OCI-LY3 (cell line): ENCODE measurements at regions not wholly inside any gene's neighbourhood (a gene's known extent, or its start where the extent isn't known, plus 50 kb on each side); places are given as distances from the start of the nearest gene placed in this dataset.

Experiments used
- H2AFZ ChIP-seq: fragments of 200-600, 300-600 bp; shearing (Covaris generic); 2 replicates; pipeline ENCODE4 v1.6.0; 2014; ENCODE audit warnings: antibody characterized with exemption, low read depth, low read length
- H3K27ac ChIP-seq: fragments of 200-600, 300-600 bp; sonication (generic); 2 replicates; pipeline ENCODE4 v1.5.1; 2014; ENCODE audit warnings: mild to moderate bottlenecking, low read length, moderate library complexity, mixed read lengths
- H3K27me3 ChIP-seq: fragments of 200-600, 300-600 bp; sonication (generic); 2 replicates; pipeline ENCODE4 v1.6.1; 2014; ENCODE audit warnings: low read depth, low read length, mixed read lengths
- H3K36me3 ChIP-seq: fragments of 200-600, 300-600 bp; sonication (generic); replicated peaks from 2 replicates; pipeline ENCODE3; 2014; ENCODE audit warnings: low read depth, low read length, mixed read lengths
- H3K4me1 ChIP-seq: fragments of 300-600, 200-600 bp; sonication (generic); 2 replicates; pipeline ENCODE4 v1.6.1; 2014; ENCODE audit warnings: low read length, mixed read lengths
- H3K4me2 ChIP-seq: fragments of 200-600, 300-600 bp; sonication (generic); 2 replicates; pipeline ENCODE4 v1.6.1; 2014; ENCODE audit warnings: low read length, mixed read lengths
- H3K4me3 ChIP-seq: fragments of 300-600, 200-600 bp; sonication (generic); 2 replicates; pipeline ENCODE4 v1.5.1; 2014; ENCODE audit warnings: antibody characterized with exemption, mild to moderate bottlenecking, low read length, moderate library complexity
- H3K79me2 ChIP-seq: fragments of 300-600, 200-600 bp; shearing (Covaris generic); 2 replicates; pipeline ENCODE4 v1.6.1; 2014; ENCODE audit warnings: mild to moderate bottlenecking, low read length, mixed read lengths
- H3K9ac ChIP-seq: fragments of 300-600, 200-600 bp; shearing (Covaris generic); 2 replicates; pipeline ENCODE4 v1.6.0; 2014; ENCODE audit warnings: mild to moderate bottlenecking, low read length, moderate library complexity
- H3K9me3 ChIP-seq: fragments of 200-600, 300-600 bp; shearing (Covaris generic); 2 replicates; pipeline ENCODE4 v1.6.1; 2014; ENCODE audit warnings: low read length, mixed read lengths; ENCODE audit not compliant: insufficient read depth
- H4K20me1 ChIP-seq: fragments of 200-600, 300-600 bp; sonication (generic); 2 replicates; pipeline ENCODE4 v1.6.1; 2016; ENCODE audit warnings: low read length, mixed read lengths; ENCODE audit not compliant: insufficient read depth
- EZH2phosphoT487 ChIP-seq: fragments of 200-600 bp; shearing (Covaris generic); IDR thresholded peaks from 2 replicates; pipeline ENCODE4 v1.6.1; 2018; ENCODE audit warnings: antibody characterized with exemption, mixed run types, low read depth
- TF ChIP-seq, protein P1 (sequence below): fragments of 200-600, 300-600 bp; sonication (generic); IDR thresholded peaks from 2 replicates; pipeline ENCODE4 v1.5.1; 2014; ENCODE audit warnings: antibody characterized with exemption, low read length, low read depth

DNA sequence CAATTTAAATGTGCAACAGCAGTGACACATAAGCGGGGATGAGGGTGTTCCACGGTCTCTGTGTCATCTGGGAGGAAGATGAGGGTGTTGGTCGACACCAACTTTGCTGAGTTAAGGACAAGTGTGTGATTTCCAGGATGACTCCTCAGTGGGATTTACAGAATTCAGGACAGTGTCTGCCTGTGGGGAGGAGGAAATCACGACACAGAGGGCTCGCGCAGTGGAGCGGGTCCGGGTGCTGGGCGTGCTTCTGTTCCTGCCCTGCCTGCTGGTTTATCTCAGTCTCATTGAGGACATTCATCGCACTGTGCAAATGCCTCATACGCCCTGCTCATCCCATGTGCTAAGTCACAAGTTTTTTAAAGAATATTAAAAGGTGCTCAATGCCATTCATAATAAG is 73.7 kb upstream of the ADAMTS2 start:
- Histone ChIP-seq H3K9me3 (no peaks in the 10 kb centered on the region), H3K4me3 (no peak overlapping the region), H3K79me2 (no peaks in the 10 kb centered on the region), H3K27ac (no peak overlapping the region), H3K27me3 (no peaks in the 10 kb centered on the region), H4K20me1 (no peaks in the 10 kb centered on the region), H3K4me2 (no peak overlapping the region), H3K36me3 (no peaks in the 10 kb centered on the region), H3K9ac (no peak overlapping the region), H3K4me1 (no peaks in the 10 kb centered on the region), H2AFZ (no peak overlapping the region)
- no peak for TF ChIP-seq EZH2phosphoT487
- TF ChIP-seq, protein P1, sequence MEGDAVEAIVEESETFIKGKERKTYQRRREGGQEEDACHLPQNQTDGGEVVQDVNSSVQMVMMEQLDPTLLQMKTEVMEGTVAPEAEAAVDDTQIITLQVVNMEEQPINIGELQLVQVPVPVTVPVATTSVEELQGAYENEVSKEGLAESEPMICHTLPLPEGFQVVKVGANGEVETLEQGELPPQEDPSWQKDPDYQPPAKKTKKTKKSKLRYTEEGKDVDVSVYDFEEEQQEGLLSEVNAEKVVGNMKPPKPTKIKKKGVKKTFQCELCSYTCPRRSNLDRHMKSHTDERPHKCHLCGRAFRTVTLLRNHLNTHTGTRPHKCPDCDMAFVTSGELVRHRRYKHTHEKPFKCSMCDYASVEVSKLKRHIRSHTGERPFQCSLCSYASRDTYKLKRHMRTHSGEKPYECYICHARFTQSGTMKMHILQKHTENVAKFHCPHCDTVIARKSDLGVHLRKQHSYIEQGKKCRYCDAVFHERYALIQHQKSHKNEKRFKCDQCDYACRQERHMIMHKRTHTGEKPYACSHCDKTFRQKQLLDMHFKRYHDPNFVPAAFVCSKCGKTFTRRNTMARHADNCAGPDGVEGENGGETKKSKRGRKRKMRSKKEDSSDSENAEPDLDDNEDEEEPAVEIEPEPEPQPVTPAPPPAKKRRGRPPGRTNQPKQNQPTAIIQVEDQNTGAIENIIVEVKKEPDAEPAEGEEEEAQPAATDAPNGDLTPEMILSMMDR = no peak

DNA sequence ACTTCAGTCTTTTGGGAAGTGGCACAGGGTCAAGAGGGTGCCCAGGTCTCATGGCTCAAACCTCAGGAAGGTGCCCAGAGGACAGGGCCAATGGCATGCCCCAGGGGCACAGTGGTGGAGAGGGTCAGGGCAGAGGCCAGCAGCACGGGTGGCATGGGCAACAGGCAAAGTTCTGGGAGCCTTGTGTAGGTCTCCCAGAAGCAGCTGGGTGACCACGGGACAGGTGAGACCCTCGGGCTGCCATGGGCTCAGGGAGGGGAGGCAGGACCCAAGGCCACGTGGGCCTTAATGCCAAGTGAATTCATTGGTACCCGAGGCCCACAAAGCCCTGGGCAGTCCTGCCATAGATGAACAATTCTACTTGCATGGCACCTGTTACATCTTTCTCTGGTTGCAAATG is 72.4 kb upstream of the ADAMTS2 start:
- no peak overlapping the region for H2AFZ ChIP-seq
- H3K4me2 ChIP-seq = no peak overlapping the region
- no peaks in the 10 kb centered on the region for H3K27me3 ChIP-seq
- H3K36me3 ChIP-seq = no peaks in the 10 kb centered on the region
- TF ChIP-seq, protein P1 = no peak
- TF ChIP-seq EZH2phosphoT487 = no peak
- no peak overlapping the region for H3K9ac ChIP-seq
- H3K27ac ChIP-seq = no peak overlapping the region
- H3K4me3 ChIP-seq = no peak overlapping the region
- H4K20me1 ChIP-seq = no peaks in the 10 kb centered on the region
- no peaks in the 10 kb centered on the region for H3K4me1 ChIP-seq
- no peaks in the 10 kb centered on the region for H3K79me2 ChIP-seq
- no peaks in the 10 kb centered on the region for H3K9me3 ChIP-seq

DNA sequence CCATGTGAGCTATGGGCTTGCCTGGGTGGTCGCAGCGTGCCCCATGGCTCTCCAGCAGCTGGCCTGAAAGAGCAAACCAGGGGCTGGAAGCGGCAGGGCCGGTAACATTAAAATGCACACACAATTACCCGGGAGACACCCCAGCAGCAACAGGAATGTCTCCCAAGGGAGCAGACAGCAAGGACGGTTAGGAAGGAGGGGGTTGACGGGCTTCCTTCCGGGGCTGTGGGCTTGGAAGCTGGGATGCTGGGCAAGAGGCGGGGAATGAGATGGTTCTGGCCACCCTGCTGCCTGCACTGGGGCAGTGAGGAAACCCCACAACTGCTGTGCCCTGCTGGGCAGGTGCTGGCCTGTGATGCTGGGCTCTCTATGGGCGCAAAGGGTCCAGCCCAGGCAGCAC is 71.8 kb upstream of the ADAMTS2 start:
- H3K9ac ChIP-seq = no peak overlapping the region
- TF ChIP-seq EZH2phosphoT487 = no peak
- TF ChIP-seq, protein P1 = no peak

DNA sequence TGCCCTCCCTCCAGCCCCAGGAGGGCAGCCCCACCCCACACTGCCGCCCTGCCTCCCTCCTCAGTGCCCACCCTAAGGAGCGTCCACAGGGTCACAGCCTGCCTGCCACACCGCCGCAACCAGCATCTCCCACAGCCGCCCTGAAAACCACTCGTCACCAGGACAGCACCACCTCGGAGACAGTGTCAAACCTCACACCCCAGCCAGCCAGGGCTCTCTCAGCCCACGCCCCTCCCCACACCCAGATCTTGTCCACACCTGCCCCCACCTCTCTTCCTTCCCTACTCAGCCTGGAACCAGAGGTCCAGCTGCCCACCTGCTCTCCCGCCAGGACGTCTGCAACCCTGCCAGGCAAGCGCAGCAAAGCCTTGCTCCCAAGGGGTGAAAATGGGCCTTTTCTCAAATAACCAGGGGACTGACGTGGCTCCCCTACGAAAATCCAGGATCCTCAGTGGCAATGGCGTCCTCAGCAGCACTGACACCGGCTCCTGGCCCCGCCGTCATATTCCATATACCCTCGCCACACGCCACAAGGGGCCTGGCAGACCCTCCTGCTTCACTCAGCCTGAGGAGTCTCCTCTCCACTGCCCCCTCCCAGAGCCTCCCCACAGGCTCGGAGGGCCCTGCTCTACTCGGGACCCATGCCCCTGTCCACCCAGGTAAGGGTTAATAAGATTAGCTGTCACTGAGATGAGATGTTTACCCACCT is 71.0 kb upstream of the ADAMTS2 start:
- no peak overlapping the region for H3K9ac ChIP-seq

More for the DNA sequence above, 71.8 kb upstream of the ADAMTS2 start:
- Histone ChIP-seq H3K27ac (no peak overlapping the region), H4K20me1 (no peaks in the 10 kb centered on the region), H3K4me3 (no peak overlapping the region), H3K4me1 (no peaks in the 10 kb centered on the region), H3K9me3 (no peaks in the 10 kb centered on the region), H3K36me3 (no peaks in the 10 kb centered on the region), H2AFZ (no peak overlapping the region), H3K79me2 (no peaks in the 10 kb centered on the region), H3K4me2 (no peak overlapping the region), H3K27me3 (no peaks in the 10 kb centered on the region)

More for the DNA sequence above, 71.0 kb upstream of the ADAMTS2 start:
- H2AFZ ChIP-seq = no peak overlapping the region
- no peaks in the 10 kb centered on the region for H3K9me3 ChIP-seq
- H3K4me3 ChIP-seq = no peak overlapping the region
- H3K27me3 ChIP-seq = no peaks in the 10 kb centered on the region
- H3K79me2 ChIP-seq = no peaks in the 10 kb centered on the region
- no peaks in the 10 kb centered on the region for H4K20me1 ChIP-seq
- no peaks in the 10 kb centered on the region for H3K4me1 ChIP-seq
- H3K36me3 ChIP-seq = no peaks in the 10 kb centered on the region
- H3K27ac ChIP-seq = no peak overlapping the region
- no peak overlapping the region for H3K4me2 ChIP-seq
- TF ChIP-seq EZH2phosphoT487 = no peak
- TF ChIP-seq, protein P1 = no peak
